GM12878 (cell line): ENCODE measurements at regions not wholly inside any gene's neighbourhood (a gene's known extent, or its start where the extent isn't known, plus 50 kb on each side); places are given as distances from the start of the nearest gene placed in this dataset.

Source experiments
- BCL3 ChIP-seq: IDR thresholded peaks from 2 replicates; pipeline ENCODE4 v1.6.1; 2011; ENCODE audit warnings: borderline replicate concordance, low read depth, mild to moderate bottlenecking, moderate library complexity, low read length; ENCODE audit not compliant: insufficient read depth, poor library complexity, severe bottlenecking
- CTCF ChIP-seq, 3 experiments: IDR thresholded peaks in 2 of 3; conservative IDR thresholded peaks in 1 of 3; 2 replicates each; pipeline ENCODE4 v1.5.1; 2011; ENCODE audit warnings: low read depth in 3 of 3, low read length in 3 of 3, mild to moderate bottlenecking in 3 of 3, control low read depth in 2 of 3, moderate library complexity in 2 of 3, inconsistent platforms in 1 of 3, mixed read lengths in 1 of 3; ENCODE audit not compliant: control insufficient read depth in 2 of 3, insufficient read depth in 1 of 3; ENCODE audit errors: extremely low read depth in 1 of 3
- EP300 ChIP-seq, 2 experiments: fragments of 150-350 bp in 1 of 2; IDR thresholded peaks; 2 replicates each; pipeline ENCODE4 v1.6.1; 2011 to 2012; ENCODE audit warnings: low read depth in 2 of 2, low read length in 2 of 2, borderline replicate concordance in 1 of 2, improper control_type of control experiment in 1 of 2, inconsistent platforms in 1 of 2; ENCODE audit not compliant: control insufficient read depth in 1 of 2
- USF2 ChIP-seq: IDR thresholded peaks from 2 replicates; pipeline ENCODE4 v1.6.1; 2011; ENCODE audit warnings: low read depth, low read length, improper control_type of control experiment, borderline replicate concordance
- ZNF274 ChIP-seq: IDR thresholded peaks from one replicate; pipeline ENCODE4 v1.8.0; 2011; ENCODE audit not compliant: insufficient read length, insufficient read depth
- ZNF687 ChIP-seq: fragments of 450-650 bp; IDR thresholded peaks from 2 replicates; pipeline ENCODE4 v1.6.1; 2017; ENCODE audit warnings: mild to moderate bottlenecking, moderate library complexity

GRCh38 chr12:93323625-93324329, 53.9 kb upstream of the NUDT4 start:
- TF ChIP-seq ZNF687 (no peak), ZNF274 (no peak), BCL3 (no peak), USF2 (no peak), EP300 (IDR thresholded peaks at IDR 0.05; ENCODE audit: borderline replicate concordance in 1 of 2, control insufficient read depth in 1 of 2, low read depth in 2 of 2, low read length in 2 of 2) (no peak), CTCF (IDR thresholded peaks at IDR 0.05 in 2 of 3, conservative IDR thresholded peaks at IDR 0.05 in 1 of 3; ENCODE audit: control insufficient read depth in 2 of 3, extremely low read depth in 1 of 3, insufficient read depth in 1 of 3, low read depth in 3 of 3, low read length in 3 of 3) (no peak)
